ENCODE measurements at regions not wholly inside any gene's neighbourhood (a gene's known extent, or its start where the extent isn't known, plus 50 kb on each side); places are given as distances from the start of the nearest gene placed in this dataset.

DNA sequence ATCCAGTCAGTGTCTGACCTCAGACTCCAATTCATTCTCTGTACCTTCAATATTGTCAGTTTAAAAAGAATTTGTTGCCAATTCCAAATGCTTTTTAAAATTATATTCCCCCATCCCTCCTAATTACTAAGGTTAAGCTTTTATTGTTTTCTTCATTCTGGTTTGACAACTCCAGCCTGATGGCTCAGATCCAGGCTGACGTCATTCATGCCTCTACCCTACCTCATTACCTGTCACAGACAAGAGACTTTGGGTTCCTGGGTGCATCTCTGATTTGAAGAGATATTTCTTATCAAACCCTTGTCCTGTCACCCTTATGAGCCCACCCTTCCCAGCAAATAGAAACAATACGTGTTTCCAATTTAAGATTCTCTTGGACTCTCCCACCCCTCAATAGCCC lies 300.2 kb upstream of the CLNK start:
- TF ChIP-seq CTCF (IDR thresholded peaks at IDR 0.05): no peak
- no peak for TF ChIP-seq POLR2AphosphoS5 (IDR thresholded peaks at IDR 0.05)
- no peak for TF ChIP-seq POLR2A (IDR thresholded peaks at IDR 0.05)
- no peak for TF ChIP-seq EP300 (IDR thresholded peaks at IDR 0.05)

All from upper lobe of left lung (tissue), 4 donors.